Endodermal cell (in vitro differentiated cells): ENCODE measurements at regions not wholly inside any gene's neighbourhood (a gene's known extent, or its start where the extent isn't known, plus 50 kb on each side); places are given as distances from the start of the nearest gene placed in this dataset.

ENCODE experiments used
- DNase-seq: peaks from one replicate; pipeline ENCODE4 v3.0.0-alpha.2; 2017
- H3K27ac ChIP-seq: 2 replicates; pipeline ENCODE4 v1.5.1; 2013; ENCODE audit warnings: mild to moderate bottlenecking, low read depth, low read length, moderate library complexity
- H3K27me3 ChIP-seq: 2 replicates; pipeline ENCODE4 v1.6.1; 2013; ENCODE audit warnings: mild to moderate bottlenecking, low read length, moderate library complexity; ENCODE audit not compliant: insufficient read depth, control insufficient read depth, poor library complexity, severe bottlenecking
- H3K36me3 ChIP-seq: 2 replicates; pipeline ENCODE4 v1.7.0; 2013; ENCODE audit warnings: mild to moderate bottlenecking, low read length, moderate library complexity; ENCODE audit not compliant: control insufficient read depth, insufficient read depth
- H3K4me1 ChIP-seq: one replicate; pipeline ENCODE4 v1.7.0; 2013; ENCODE audit warnings: low read length; ENCODE audit not compliant: control insufficient read depth, insufficient read depth
- H3K4me3 ChIP-seq: 2 replicates; pipeline ENCODE4 v1.5.1; 2013; ENCODE audit warnings: mild to moderate bottlenecking, low read length, moderate library complexity
- H3K9ac ChIP-seq: 2 replicates; pipeline ENCODE4 v1.6.1; 2013; ENCODE audit warnings: mild to moderate bottlenecking, low read length, moderate library complexity; ENCODE audit not compliant: poor library complexity, severe bottlenecking; ENCODE audit errors: extremely low read depth
- H3K9me3 ChIP-seq: 2 replicates; pipeline ENCODE4 v1.6.1; 2013; ENCODE audit warnings: mild to moderate bottlenecking, low read length, moderate library complexity; ENCODE audit not compliant: control insufficient read depth
- H3K27ac Mint-ChIP-seq: 2 replicates; pipeline ENCODE4 v1.8.0; 2020; ENCODE audit warnings: mixed read lengths
- H3K27me3 Mint-ChIP-seq: 2 replicates; pipeline ENCODE4 v1.8.0; 2021; ENCODE audit warnings: mild to moderate bottlenecking, mixed read lengths; ENCODE audit not compliant: insufficient read depth
- H3K36me3 Mint-ChIP-seq: 2 replicates; pipeline ENCODE4 v1.8.0; 2020; ENCODE audit warnings: low read depth, mixed read lengths
- H3K4me1 Mint-ChIP-seq: 2 replicates; pipeline ENCODE4 v1.8.0; 2020; ENCODE audit warnings: mixed read lengths
- H3K4me3 Mint-ChIP-seq: 2 replicates; pipeline ENCODE4 v1.8.0; 2020; ENCODE audit warnings: mild to moderate bottlenecking, moderate library complexity, mixed read lengths
- H3K9me3 Mint-ChIP-seq: 2 replicates; pipeline ENCODE4 v1.8.0; 2020; ENCODE audit warnings: mild to moderate bottlenecking, mixed read lengths
- WGBS, 2 experiments: methylation state at CpG; one replicate each; pipeline versions ENCODE4 v1.1.5 to v1.1.7; 2013; ENCODE audit warnings: missing lambda C conversion rate in 2 of 2, mixed read lengths in 1 of 2; ENCODE audit not compliant: insufficient coverage in 1 of 2, insufficient read length in 1 of 2; 5-methylcytosine and 5-hydroxymethylcytosine counted together
- TF ChIP-seq, protein P1 (sequence below): fragments of 200-600 bp; sonication (generic); conservative IDR thresholded peaks from 2 replicates; pipeline ENCODE4 v1.5.0; 2021; ENCODE audit warnings: antibody characterized with exemption, mild to moderate bottlenecking

DNA sequence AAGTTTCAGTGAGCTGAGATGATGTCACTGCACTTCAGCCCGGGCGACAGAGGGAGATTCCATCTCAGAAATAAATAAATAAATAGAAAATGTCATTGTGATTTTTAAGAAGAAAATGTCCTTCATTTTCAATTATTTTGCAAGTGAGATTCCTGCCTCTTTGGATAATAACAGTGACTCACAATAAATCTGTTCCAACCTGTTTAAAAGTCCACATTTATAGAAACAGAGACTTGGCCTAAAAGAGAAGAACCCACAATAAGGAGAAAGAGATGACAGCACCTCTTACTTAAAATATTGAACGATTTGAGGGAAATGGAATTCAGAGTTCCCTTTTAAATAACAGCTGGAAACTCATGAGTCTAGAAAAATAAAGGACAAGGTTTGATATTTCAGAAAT is 373.4 kb upstream of the NOX3 start:
- Histone ChIP-seq H3K9me3 (no peaks in the 10 kb centered on the region), H3K27ac (no peak overlapping the region), H3K4me3 (no peak overlapping the region), H3K27me3 (no peaks in the 10 kb centered on the region), H3K9ac (no peak overlapping the region), H3K4me1 (no peaks in the 10 kb centered on the region), H3K36me3 (no peaks in the 10 kb centered on the region)
- peaks cover 1% of the 10 kb centered on the region for H3K9me3 Mint-ChIP-seq
- WGBS, 2 experiments: 79 to 83% methylated on average over 1 of the region's 3 CpGs
- H3K27me3 Mint-ChIP-seq: no peaks in the 10 kb centered on the region
- TF ChIP-seq, protein P1, sequence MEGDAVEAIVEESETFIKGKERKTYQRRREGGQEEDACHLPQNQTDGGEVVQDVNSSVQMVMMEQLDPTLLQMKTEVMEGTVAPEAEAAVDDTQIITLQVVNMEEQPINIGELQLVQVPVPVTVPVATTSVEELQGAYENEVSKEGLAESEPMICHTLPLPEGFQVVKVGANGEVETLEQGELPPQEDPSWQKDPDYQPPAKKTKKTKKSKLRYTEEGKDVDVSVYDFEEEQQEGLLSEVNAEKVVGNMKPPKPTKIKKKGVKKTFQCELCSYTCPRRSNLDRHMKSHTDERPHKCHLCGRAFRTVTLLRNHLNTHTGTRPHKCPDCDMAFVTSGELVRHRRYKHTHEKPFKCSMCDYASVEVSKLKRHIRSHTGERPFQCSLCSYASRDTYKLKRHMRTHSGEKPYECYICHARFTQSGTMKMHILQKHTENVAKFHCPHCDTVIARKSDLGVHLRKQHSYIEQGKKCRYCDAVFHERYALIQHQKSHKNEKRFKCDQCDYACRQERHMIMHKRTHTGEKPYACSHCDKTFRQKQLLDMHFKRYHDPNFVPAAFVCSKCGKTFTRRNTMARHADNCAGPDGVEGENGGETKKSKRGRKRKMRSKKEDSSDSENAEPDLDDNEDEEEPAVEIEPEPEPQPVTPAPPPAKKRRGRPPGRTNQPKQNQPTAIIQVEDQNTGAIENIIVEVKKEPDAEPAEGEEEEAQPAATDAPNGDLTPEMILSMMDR: no peak
- H3K27ac Mint-ChIP-seq: no peak overlapping the region
- no peaks in the 10 kb centered on the region for H3K4me1 Mint-ChIP-seq
- no peaks in the 10 kb centered on the region for H3K36me3 Mint-ChIP-seq
- DNase-seq: no peak
- H3K4me3 Mint-ChIP-seq: no peak overlapping the region

DNA sequence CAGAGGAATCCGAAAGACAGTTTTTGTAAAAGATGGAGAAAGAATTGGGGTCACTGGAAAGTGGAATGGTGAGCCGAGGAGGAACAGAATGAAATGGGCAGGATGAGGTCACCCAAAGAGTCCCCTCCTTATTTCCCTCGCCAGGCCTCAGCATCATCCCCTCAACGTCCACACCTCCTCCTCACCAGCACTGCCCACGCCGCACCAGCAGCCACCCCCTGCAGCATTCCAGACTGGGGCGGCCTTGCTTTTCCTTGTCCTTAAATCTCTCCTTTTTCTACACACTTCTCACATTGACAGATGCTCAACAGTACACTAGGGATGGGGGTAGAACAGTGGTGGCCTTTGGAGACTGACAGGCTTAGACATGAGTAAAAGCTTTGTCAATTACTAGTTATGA is 363.1 kb upstream of the NOX3 start:
- TF ChIP-seq, protein P1: no peak
- Mint-ChIP-seq H3K4me3 (no peak overlapping the region), H3K36me3 (no peaks in the 10 kb centered on the region), H3K27ac (no peak overlapping the region), H3K27me3 (no peaks in the 10 kb centered on the region), H3K9me3 (no peaks in the 10 kb centered on the region), H3K4me1 (no peaks in the 10 kb centered on the region)
- Histone ChIP-seq H3K27me3 (no peaks in the 10 kb centered on the region), H3K4me1 (no peaks in the 10 kb centered on the region), H3K36me3 (no peaks in the 10 kb centered on the region), H3K9me3 (no peaks in the 10 kb centered on the region), H3K4me3 (no peak overlapping the region), H3K9ac (no peak overlapping the region), H3K27ac (no peak overlapping the region)
- 87% methylated on average over 7 of the region's 7 CpGs; no CpG with 5 or more reads in 1 of the 2 experiments for WGBS, 2 experiments
- DNase-seq: no peak

DNA sequence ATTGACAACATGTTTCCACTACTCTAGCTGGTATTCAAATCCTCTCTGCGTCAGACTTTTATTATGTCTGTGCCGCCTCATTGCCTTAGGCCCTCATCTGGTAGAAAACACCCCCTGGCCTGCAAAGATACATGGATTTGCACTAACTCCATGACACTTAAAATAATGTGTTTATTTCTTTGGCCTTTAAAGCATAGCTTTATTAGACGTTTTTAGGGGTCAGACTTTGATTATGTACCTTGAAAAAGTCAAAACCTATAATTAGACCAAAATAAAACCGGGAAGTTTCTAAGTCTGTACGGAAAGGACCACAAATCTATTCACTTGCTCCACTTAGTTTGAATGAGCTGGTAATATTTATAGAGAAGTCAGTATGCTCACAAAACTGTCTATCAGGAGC is 357.9 kb upstream of the NOX3 start:
- WGBS, 2 experiments: 81 to 91% methylated on average over 3 to 5 of the region's 5 CpGs
- Histone ChIP-seq H3K9me3 (no peaks in the 10 kb centered on the region), H3K4me3 (no peak overlapping the region), H3K4me1 (no peaks in the 10 kb centered on the region), H3K27me3 (no peaks in the 10 kb centered on the region), H3K27ac (no peak overlapping the region), H3K9ac (no peak overlapping the region), H3K36me3 (no peaks in the 10 kb centered on the region)
- H3K36me3 Mint-ChIP-seq: no peaks in the 10 kb centered on the region
- H3K4me3 Mint-ChIP-seq: no peak overlapping the region
- no peak overlapping the region for H3K27ac Mint-ChIP-seq
- no peaks in the 10 kb centered on the region for H3K9me3 Mint-ChIP-seq
- H3K27me3 Mint-ChIP-seq: no peaks in the 10 kb centered on the region
- no peak for DNase-seq
- TF ChIP-seq, protein P1: no peak
- H3K4me1 Mint-ChIP-seq: no peaks in the 10 kb centered on the region
